Bronchial epithelial cell (primary cell): ENCODE measurements at regions not wholly inside any gene's neighbourhood (a gene's known extent, or its start where the extent isn't known, plus 50 kb on each side); places are given as distances from the start of the nearest gene placed in this dataset.
"Not testable (repeated sequence)": the region's sequence is repeated elsewhere in the genome, so short reads cannot be mapped to it uniquely, and the experiment has no call there.

Source experiments
- DNase-seq: peaks from one replicate; pipeline ENCODE4 v3.0.0-alpha.2; 2010; ENCODE audit warnings: low read depth
- FAIRE-seq: peaks from 2 replicates; lab custom pipeline; 2011; peaks lifted over from hg19 to GRCh38; lab: Jason Lieb, UNC
- H3K27me3 ChIP-seq: 2 replicates; pipeline ENCODE4 v1.5.1; 2011; ENCODE audit warnings: low read length; ENCODE audit not compliant: control insufficient read depth, insufficient read depth
- H3K36me3 ChIP-seq: 2 replicates; pipeline ENCODE4 v1.5.1; 2011; ENCODE audit warnings: low read length; ENCODE audit not compliant: control insufficient read depth, insufficient read depth
- H3K4me3 ChIP-seq: 2 replicates; pipeline ENCODE4 v1.5.1; 2011; ENCODE audit warnings: mild to moderate bottlenecking, low read depth, low read length, control low read depth
- CTCF ChIP-seq: IDR thresholded peaks from 2 replicates; pipeline ENCODE4 v1.5.1; 2011; ENCODE audit warnings: mild to moderate bottlenecking, moderate library complexity, low read length, control low read depth, inconsistent platforms; ENCODE audit not compliant: insufficient read depth, severe bottlenecking

DNA sequence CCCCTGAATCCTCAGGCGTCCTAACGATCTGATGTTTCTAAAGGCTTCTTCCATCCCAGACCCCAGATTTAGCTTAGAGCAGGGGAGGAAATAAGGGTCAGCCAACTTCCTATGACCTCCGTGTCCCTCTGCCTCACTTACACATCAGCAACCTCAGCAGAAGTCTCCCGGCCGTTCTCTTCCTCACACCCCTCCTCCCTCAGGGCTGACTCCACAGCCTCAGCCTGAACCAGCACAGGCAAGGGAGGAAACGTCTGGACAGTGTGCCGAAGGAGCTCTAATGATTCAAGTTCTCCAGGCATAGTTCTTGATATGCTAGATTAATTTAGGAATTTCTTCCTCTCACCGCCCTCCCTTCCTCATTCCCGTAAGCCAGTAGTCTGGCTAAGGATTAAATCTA lies 121.4 kb downstream of the NUFIP1 start:
- Histone ChIP-seq H3K4me3 (no peak overlapping the region), H3K27me3 (no peaks in the 10 kb centered on the region), H3K36me3 (no peaks in the 10 kb centered on the region)
- no peak for FAIRE-seq
- no peak for DNase-seq
- no peak for TF ChIP-seq CTCF

DNA sequence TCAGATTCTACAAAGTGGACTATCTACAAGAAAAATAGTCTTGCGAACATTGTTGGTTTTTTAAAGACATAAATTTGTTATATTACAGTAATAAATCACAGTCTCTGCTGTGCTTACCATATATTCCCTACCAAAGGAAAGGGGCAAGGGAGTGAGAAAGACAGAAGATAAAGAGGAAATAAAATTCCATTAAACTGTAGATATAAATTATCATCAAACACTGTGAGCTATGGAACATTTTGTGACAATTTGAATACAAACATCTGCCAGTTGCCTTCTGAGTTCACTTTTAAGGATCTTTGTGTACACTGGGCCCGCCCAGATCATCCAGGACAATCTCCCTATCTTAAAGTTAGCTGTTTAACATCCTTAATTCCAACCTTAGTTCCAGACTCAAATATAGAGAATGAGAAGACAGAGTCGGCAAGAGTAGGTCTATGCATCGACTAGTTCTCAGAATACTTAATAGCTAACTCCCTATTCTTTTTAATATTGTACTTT lies 122.8 kb downstream of the NUFIP1 start:
- Histone ChIP-seq H3K27me3 (no peaks in the 10 kb centered on the region), H3K36me3 (no peaks in the 10 kb centered on the region), H3K4me3 (no peak overlapping the region)
- FAIRE-seq (no peak), DNase-seq (no peak)
- no peak for TF ChIP-seq CTCF

DNA sequence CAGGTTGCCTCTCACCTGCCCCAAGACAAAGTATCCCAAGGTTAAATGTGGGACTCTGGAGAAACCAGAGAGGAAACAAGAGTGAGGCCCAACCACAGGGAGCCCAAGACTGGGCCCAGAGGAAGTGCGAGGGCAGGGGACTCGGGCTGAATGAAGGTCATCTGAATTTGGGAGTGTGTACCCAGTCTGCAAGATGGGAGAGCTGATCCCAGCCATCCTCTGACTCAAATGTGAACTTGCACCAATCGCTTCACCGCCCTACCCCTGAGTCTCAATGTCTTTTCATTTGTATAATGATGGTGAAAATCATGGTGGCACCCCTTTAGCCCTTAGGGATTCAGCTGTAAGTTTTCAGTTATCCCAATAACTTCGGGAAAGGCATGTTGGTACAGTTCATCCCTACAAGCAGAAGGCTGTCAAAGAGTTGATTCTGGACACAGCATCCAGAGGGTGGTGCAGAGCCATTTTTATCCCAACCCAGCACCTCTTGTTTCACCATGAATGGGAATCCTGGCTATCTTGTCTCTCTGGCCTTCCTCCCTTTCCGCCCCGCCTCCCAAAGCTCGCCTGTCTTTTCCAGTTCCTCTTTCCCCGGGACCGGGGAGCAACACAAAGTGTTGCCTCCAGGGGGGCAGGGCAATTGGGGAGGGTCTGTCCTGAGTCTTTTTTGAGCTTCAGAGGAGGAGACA lies 123.4 kb downstream of the NUFIP1 start:
- no peak overlapping the region for H3K4me3 ChIP-seq
- no peaks in the 10 kb centered on the region for H3K36me3 ChIP-seq
- TF ChIP-seq CTCF = no peak
- no peak for DNase-seq
- H3K27me3 ChIP-seq = no peaks in the 10 kb centered on the region
- no peak for FAIRE-seq

GRCh38 chr13:44863641-44864040 lies 125.6 kb downstream of the NUFIP1 start:
- not testable (repeated sequence) for FAIRE-seq, DNase-seq, H3K27me3 ChIP-seq, H3K36me3 ChIP-seq, H3K4me3 ChIP-seq

DNA sequence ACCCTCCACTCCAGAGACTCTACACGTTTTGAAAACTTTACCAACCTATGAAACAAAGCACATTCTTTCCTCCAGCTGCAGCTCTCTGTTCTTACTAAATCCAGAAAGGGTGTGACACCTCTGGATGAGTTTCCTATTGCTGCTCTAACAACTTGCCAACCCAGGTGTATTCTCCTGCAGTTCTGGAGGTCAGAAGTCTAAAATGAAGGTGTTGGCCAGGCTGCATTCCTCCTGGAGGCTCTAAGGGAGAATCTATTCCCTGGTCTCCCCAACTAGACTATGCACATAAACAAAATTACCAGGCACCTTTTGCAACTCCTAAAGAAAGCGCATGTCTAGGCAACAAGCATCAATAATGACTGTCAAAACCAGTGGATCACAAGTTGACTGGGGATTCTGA lies 128.8 kb downstream of the NUFIP1 start:
- DNase-seq (no peak), FAIRE-seq (no peak)
- H3K36me3 ChIP-seq = no peaks in the 10 kb centered on the region
- no peak for TF ChIP-seq CTCF
- no peaks in the 10 kb centered on the region for H3K27me3 ChIP-seq
- no peak overlapping the region for H3K4me3 ChIP-seq

- Histone ChIP-seq H3K36me3 (no peaks in the 10 kb centered on the region), H3K4me3 (no peak overlapping the region), H3K27me3 (no peaks in the 10 kb centered on the region)
- no peak for FAIRE-seq
- no peak for TF ChIP-seq CTCF
- DNase-seq = no peak
These were observed 131.5 kb downstream of the NUFIP1 start for GRCh38 chr13:44857736-44858135.
